ENCODE measurements at regions not wholly inside any gene's neighbourhood (a gene's known extent, or its start where the extent isn't known, plus 50 kb on each side); places are given as distances from the start of the nearest gene placed in this dataset.

DNA sequence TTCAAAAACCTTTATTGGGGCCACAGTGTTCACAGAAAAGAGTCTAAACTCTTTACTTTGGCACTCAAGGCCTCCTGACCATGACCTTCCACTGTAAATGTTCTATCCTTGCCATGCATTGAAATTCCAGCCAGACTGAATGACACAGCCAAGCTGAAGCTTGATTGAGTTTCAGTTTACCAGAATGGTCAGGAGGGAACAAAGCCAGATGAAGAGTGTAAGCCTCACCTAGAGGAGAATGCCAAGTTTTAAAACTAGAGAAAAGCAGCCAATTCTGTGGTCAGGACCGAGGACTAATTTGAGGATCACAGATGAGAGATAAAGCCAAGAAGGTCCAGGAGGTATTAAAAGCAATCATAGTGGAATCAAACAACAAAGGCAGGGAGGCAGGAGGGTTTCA, 215.3 kb downstream of the KCNA4 start:
- no peak for TF ChIP-seq CTCF (IDR thresholded peaks at IDR 0.05; ENCODE audit: insufficient read depth, low read length)
- no peak for TF ChIP-seq SPI1 (IDR thresholded peaks at IDR 0.05; ENCODE audit: borderline replicate concordance, low read depth)

Data from HL-60 (cell line).